ENCODE measurements at regions not wholly inside any gene's neighbourhood (a gene's known extent, or its start where the extent isn't known, plus 50 kb on each side); places are given as distances from the start of the nearest gene placed in this dataset.

DNA sequence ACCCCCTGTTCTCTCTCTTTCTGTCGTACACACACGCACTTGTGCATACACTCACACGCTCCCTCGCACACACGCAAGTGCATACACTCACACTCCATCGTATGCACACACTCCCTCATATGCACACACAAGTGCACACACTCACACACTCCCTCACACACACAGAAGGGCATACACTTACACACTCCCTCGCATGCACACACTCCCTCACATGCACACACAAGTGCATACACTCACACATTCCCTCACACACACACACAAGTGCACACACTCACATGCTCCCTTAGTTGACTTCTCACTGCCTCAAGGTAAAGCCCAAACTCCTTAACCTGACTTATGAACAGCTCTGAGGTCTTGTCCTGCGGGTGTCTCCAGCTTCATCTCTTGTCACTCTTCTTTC is 78.7 kb downstream of the NOG start:
- Mint-ChIP-seq H3K4me3 (ENCODE audit: unreplicated experiment) (no peak overlapping the region), H3K9me3 (ENCODE audit: unreplicated experiment) (no peaks in the 10 kb centered on the region), H3K27me3 (ENCODE audit: unreplicated experiment) (peaks cover 1% of the 10 kb centered on the region), H3K27ac (ENCODE audit: unreplicated experiment) (no peak overlapping the region), H3K4me1 (ENCODE audit: unreplicated experiment) (no peaks in the 10 kb centered on the region), H3K36me3 (ENCODE audit: low read depth, unreplicated experiment) (no peaks in the 10 kb centered on the region)
- TF ChIP-seq, protein P1, sequence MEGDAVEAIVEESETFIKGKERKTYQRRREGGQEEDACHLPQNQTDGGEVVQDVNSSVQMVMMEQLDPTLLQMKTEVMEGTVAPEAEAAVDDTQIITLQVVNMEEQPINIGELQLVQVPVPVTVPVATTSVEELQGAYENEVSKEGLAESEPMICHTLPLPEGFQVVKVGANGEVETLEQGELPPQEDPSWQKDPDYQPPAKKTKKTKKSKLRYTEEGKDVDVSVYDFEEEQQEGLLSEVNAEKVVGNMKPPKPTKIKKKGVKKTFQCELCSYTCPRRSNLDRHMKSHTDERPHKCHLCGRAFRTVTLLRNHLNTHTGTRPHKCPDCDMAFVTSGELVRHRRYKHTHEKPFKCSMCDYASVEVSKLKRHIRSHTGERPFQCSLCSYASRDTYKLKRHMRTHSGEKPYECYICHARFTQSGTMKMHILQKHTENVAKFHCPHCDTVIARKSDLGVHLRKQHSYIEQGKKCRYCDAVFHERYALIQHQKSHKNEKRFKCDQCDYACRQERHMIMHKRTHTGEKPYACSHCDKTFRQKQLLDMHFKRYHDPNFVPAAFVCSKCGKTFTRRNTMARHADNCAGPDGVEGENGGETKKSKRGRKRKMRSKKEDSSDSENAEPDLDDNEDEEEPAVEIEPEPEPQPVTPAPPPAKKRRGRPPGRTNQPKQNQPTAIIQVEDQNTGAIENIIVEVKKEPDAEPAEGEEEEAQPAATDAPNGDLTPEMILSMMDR (IDR thresholded peaks at IDR 0.05; ENCODE audit: unreplicated experiment): no peak
- DNase-seq (ENCODE audit: low spot score): no peak

GRCh38 chr17:56674401-56674925 is 81.0 kb downstream of the NOG start:
- TF ChIP-seq, protein P1 (IDR thresholded peaks at IDR 0.05; ENCODE audit: unreplicated experiment): no peak
- H3K4me1 Mint-ChIP-seq (ENCODE audit: unreplicated experiment): peaks cover 8% of the 10 kb centered on the region
- no peak overlapping the region for H3K27ac Mint-ChIP-seq (ENCODE audit: unreplicated experiment)
- H3K36me3 Mint-ChIP-seq (ENCODE audit: low read depth, unreplicated experiment): no peaks in the 10 kb centered on the region
- DNase-seq (ENCODE audit: low spot score): no peak
- no peaks in the 10 kb centered on the region for H3K9me3 Mint-ChIP-seq (ENCODE audit: unreplicated experiment)
- peaks cover 4% of the 10 kb centered on the region for H3K27me3 Mint-ChIP-seq (ENCODE audit: unreplicated experiment)
- H3K4me3 Mint-ChIP-seq (ENCODE audit: unreplicated experiment): no peak overlapping the region

DNA sequence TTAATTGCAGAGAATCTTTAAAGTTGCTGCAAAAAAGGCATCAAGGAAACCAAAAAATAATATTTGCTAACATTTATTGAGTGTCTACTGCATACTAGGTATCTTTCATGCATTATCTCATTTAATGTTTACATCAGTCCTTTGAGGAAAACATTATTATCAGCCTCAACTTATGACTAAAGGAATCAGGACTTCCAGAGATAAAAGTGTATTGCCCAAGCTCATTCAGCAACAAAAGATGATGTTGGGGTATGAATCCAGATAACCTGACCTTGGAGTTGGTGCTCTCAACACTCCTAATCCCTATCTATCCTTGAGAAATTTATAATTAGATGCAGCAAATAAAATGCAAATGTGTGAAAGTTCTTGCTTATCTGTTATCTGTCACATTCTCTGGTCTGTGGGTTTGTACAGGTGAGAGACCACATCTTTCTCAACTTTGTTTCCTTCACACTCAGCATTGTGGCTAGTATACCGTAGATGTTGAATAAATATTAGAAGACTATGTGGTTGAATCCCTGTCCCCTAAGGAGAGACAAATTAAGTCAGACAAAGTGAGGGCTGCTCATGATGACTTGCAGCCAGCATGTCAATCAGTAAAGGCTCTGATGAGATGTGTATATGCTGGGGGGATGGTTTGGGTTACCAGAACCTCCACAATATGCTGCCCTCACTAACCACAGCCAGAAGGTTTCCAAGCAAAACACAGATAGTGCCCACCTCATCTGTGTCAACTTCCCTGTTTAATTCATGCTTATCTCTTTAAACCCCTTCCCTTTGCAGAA is 82.6 kb downstream of the NOG start:
- Mint-ChIP-seq H3K27me3 (ENCODE audit: unreplicated experiment) (peaks cover 4% of the 10 kb centered on the region), H3K36me3 (ENCODE audit: low read depth, unreplicated experiment) (no peaks in the 10 kb centered on the region), H3K9me3 (ENCODE audit: unreplicated experiment) (no peaks in the 10 kb centered on the region), H3K4me3 (ENCODE audit: unreplicated experiment) (no peak overlapping the region), H3K4me1 (ENCODE audit: unreplicated experiment) (peaks cover 8% of the 10 kb centered on the region), H3K27ac (ENCODE audit: unreplicated experiment) (no peak overlapping the region)
- TF ChIP-seq, protein P1 (IDR thresholded peaks at IDR 0.05; ENCODE audit: unreplicated experiment): no peak
- DNase-seq (ENCODE audit: low spot score): no peak

DNA sequence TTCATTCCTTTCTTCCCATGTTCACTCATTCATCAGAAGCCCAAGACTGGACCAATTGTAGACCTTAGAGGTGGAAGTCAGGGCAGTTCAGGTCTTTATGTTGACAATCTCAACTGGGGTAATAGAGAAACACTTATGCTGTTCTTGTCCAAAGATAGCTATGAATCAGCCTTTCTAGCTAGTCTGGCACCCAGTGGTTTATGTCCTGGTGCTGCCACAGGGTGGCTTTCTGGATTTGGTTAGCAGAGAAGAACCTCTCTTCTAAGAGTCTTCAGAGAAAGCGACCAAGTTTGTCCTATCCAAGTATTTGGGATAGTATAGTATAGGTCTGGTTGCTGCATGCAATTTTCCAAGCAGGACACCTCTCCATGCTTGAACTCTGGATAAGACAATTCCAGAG is 83.3 kb downstream of the NOG start:
- TF ChIP-seq, protein P1 (IDR thresholded peaks at IDR 0.05; ENCODE audit: unreplicated experiment): no peak
- Mint-ChIP-seq H3K27me3 (ENCODE audit: unreplicated experiment) (peaks cover 4% of the 10 kb centered on the region), H3K4me3 (ENCODE audit: unreplicated experiment) (no peak overlapping the region), H3K9me3 (ENCODE audit: unreplicated experiment) (no peaks in the 10 kb centered on the region), H3K4me1 (ENCODE audit: unreplicated experiment) (peaks cover 8% of the 10 kb centered on the region), H3K27ac (ENCODE audit: unreplicated experiment) (no peak overlapping the region), H3K36me3 (ENCODE audit: low read depth, unreplicated experiment) (no peaks in the 10 kb centered on the region)
- DNase-seq (ENCODE audit: low spot score): no peak
